HG03571 (cell line): ENCODE measurements at regions not wholly inside any gene's neighbourhood (a gene's known extent, or its start where the extent isn't known, plus 50 kb on each side); places are given as distances from the start of the nearest gene placed in this dataset.
A peak's percentile ranks its signal among the peaks of the same experiment; 100 is the strongest.
"Not testable (repeated sequence)": the region's sequence is repeated elsewhere in the genome, so short reads cannot be mapped to it uniquely, and the experiment has no call there.

Experiments
- ATAC-seq: cut with Tn5 transposase; IDR thresholded peaks from one replicate; pipeline ENCODE4 v1.9.1; 2021; ENCODE audit not compliant: unreplicated experiment

DNA sequence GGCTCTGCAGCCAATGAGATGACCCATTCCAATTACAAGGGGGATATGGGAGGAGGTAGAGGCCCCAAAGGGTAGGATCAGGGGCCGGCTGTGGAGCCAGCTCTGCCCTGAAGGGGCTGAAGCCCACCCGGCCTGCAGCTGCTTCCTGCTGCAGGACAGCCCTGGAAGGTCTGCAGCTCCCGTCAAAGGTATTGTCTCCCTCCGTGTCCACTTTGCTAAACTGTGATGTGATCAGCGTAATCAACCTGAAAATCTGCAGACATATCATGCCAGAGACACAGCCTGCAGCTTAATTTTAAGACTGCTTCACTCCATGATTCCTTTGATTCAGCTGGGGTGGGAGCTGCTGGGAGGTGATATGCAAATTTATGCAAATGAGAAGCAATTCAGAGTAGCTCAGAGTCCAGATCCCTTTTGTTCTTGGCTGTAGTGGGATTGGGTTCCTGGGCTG lies 90.7 kb downstream of the GADD45G start:
- ATAC-seq = no peak

DNA sequence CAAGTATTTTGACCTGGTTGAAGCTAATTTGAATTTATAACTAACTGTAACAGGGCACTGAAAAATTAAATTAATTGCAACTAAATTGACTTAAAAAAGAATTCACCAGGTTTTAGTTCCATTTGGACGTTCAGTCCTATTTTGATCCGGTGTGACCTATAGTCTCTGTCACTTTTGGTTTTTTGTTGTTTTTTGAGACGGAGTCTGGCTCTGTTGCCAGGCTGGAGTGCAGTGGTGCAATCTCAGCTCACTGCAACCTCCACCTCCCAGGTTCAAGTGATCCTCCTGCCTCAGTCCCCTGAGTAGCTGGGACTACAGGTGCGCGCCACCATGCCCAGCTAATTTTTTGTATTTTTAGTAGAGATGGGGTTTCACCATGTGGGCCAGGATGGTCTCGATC lies 91.2 kb downstream of the GADD45G start:
- not testable (repeated sequence) for ATAC-seq

DNA sequence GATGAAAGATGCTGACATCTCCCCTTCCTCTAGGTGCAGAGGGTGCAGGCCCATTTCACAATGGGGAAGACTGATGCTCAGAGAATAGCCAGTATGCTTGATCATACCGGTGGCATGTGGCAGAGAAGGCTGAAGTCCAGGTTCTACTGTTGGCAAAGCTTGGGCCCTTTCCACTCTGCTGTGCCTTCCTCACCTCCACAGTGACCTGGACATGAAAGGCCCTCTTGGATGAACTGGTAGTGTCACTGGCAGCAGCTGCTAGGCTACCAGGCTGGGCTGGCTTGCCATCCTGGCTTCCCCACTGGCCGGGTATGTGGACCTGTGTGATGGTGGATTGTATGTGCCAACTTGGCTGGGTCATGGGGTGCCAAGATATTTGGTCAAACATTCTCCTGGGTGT lies 92.0 kb downstream of the GADD45G start:
- no peak for ATAC-seq

DNA sequence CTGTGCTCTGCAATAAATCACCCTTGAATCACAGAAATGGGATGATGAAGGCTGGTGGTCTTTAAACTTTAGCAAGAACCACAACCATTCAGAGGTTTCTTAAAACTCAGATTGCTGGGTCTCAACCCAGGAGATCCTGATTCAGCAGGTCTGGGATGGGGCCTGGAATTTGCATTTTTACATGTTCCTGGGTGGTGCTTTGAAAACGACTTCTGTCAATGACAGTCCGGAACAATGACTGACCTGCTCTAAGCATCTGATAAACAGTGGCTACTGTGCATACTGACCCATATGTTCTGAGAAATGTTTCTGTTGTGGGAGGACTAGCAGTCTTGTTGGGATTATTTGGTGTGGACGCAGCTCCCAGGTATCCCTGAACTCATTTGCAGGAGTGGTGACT lies 92.7 kb downstream of the GADD45G start:
- no peak for ATAC-seq

DNA sequence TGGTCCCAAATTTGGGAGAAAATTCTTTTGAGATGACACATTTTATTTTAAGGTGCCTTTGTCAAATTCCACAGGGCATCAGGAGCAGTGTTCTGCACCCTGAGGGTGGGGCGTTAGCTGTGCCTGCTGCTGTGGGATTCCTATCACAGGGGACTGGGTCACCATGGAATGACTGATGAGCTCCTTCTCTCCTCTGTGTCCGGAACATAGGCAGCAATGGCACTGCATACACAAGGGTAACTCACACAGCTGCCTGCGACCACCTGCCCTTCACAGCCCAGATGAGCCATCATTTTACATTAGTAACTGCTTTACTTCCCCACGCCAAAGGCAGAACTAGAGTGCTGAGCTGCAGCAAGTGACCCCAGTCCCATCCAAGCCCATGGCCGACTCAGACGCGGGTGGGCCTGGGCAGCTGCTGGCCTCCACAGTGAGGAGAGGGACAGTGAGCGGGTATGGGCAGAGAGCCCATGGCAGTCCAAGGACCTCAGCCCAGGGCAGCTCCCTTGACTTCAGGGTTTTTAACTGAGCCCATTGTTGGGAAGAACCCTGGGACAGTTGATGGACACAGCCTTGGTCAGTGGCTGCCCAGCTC lies 93.7 kb downstream of the GADD45G start:
- no peak for ATAC-seq

DNA sequence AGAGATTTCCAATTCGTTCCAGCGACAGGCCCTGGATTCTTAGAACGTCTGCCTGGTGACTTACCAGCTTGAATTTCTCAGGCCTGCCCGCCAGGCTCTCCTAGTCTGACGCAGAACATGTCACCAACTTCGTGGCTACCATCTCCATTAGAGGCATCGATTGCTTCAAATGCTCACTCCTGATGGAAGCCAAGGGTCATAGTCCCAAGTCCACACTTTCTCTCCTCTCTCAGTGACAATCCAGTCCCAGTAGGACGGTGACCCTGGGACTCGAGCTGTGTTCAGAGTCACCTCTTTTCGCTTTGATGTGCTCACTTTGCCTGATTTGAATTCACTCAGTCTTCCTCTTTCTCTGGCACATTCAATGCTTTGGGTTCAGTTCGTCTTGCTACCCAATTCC lies 94.8 kb downstream of the GADD45G start:
- ATAC-seq = no peak

DNA sequence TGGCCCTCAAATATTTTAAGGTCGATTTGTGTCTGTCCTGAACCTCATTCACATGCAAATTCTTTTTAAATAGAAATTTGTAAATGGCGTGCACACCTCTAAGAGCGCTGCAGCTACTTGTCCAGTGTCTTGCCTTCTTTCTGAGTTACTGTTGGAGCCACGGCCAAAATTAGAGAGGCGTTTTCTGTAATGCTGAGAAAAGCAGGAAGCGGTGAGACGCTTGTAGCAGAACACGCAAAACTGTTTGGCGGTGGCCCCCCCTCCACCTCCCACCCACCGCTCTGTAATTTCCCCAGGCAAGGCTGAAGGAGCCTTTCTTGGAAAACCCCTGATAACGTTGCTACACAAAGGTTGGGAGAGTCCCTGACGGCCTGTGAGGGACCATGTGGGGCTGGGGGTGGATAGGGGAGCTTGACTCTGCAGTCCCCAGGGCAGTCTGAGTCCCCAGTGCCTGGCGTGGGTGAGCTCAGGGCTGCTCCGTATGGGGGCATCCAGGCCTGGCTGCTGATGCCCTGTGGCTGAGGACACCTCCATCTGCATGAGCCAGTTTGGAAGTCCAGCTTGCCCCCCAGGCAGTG lies 96.5 kb downstream of the GADD45G start:
- ATAC-seq = peak; percentile 81

DNA sequence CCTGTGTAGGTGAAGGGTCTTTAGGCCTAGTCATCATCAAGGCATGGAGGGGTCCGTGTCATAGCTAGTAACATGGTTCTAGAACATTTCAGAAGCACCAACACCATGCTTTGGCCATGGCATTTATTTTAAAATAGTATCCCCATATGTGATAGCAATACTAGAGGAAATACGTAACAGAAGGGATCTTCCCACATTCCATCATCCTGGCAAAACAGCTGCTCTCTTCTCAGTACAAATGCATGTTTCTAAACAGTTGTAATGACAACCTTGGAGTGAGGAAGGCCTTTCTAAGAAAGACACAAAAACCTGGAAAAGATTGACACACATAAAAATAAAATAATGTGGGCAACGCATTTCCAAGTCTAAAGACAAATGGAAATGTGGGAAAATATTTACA lies 97.6 kb downstream of the GADD45G start:
- no peak for ATAC-seq

DNA sequence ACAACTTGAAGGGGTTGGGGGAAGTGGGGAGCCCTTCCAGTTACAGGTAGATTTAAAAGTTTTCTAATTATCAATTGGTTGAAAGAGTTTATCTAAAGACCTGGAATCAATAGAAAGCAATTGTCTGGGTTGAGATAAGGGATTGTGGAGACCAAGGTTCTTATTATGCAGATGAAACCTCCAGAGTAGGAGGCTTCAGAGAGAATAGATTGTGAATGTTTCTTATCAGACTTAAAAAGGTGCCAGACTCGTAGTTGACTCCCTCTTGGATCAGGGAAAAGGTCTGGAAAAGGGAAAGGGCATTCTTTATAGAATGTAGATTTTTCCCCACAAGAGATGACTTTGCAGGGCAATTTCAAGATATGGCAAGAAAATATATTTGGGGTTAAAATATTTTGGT lies 100.8 kb downstream of the GADD45G start:
- ATAC-seq = no peak

DNA sequence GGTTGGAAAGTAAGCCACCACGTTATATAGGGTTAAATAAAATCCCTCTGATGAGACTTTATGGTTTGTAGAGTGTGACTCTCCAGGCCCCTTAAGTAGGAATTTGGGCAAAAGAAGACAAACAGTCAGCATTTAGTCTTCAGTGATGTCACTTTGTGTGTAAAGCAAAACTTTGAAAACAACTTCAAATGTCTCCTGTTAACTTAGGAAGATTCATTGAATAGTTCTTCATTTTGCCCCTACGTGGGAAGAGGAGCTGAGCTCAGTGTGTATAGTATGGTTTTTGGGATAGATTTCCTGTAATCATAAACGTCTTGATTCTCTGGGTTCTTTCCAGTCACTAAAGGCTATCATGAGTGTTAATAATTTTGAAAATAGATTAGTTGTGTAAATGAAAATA lies 101.3 kb downstream of the GADD45G start:
- ATAC-seq = no peak

DNA sequence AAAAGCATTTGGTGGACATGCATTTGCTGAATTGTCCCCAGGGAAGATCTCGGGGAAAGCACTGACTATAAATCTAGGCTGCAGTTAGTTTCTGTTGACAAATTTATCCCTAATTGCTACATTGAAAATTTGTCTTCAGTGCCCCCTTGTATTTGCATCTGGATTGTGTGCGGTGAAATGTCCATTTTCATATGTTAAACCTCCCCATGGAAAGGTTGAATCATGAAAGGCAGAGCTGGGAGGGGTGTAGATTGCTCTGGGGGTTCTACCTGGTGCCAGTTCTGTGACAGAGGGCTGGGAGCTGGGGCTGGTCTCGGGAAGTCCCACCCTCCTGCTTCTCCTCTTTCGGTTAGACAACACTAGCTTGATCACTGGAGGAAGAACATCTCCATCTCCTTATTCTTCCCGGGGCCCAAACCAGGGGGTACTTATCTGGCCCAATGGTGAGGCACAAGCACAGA lies 101.9 kb downstream of the GADD45G start:
- no peak for ATAC-seq

DNA sequence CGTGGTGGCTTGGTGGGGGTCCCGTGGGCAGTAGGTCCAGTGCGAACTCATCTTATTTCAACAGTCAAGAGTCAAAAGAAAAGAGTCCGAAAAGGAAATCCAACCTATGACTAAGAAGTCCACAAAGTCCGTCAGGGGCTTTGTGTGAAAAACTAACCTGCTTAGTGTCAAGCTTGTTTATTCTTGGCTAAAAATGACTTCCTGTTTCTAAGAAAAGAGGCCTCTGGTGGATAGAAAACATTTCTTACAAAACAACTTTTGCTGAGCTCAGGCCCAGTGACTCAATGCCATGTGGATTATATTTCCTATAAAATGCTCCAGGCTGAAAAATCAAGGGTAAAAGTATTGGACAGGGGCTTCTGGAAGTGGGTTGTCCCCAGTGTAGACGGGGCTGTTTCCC lies 105.9 kb downstream of the GADD45G start:
- no peak for ATAC-seq

DNA sequence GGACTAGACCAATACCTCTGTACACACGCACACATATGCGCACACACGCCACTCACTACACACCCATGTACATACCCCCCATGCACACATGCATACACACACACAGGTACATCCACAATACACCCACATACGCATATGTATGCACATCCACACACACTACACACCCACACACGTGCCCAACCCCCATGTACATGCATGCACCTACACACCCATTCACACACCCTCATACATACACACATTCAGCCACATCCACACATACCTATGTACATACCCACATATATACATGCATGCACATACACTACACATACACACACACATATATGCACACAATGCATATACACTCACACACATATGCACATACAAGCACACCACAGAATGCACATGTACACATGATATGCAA lies 107.1 kb downstream of the GADD45G start:
- ATAC-seq = no peak

DNA sequence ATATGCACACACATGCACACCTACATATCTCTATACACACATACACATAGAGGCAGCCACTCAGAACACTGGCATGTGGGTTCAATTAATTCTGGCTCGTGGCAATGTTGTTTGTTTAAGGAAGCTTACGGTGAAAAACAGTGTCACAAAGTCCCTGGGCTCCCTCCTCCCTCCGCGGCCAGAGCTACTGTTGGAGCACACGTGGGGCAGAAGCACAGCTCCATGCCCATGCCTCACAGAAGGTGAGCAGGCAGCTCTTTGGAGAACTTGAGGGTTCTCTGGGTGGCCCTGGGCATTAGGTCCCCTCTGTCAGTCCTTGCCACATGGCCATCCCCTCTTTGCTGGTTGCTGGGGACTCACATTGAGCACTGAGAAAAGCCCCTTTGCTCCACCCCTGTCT lies 107.5 kb downstream of the GADD45G start:
- no peak for ATAC-seq

DNA sequence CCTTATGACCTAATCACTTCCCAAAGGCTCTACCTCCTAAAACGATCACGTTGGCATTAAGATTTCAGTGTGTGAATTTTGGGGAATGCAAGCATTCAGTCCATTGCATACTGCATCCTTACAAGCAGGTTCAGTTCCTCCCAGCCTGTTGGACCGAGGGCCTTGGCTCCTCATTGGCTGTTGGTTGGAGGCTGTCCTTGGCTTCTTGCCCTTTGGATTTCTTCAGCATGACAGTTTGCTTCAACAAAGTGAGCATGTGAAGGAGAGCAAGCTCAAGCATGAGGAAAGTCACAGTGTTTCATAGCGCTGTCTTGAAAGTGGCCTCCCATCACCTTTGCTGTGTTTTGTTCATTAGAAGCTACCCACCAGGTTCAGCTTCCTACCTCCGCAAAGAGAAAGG lies 109.5 kb downstream of the GADD45G start:
- no peak for ATAC-seq

DNA sequence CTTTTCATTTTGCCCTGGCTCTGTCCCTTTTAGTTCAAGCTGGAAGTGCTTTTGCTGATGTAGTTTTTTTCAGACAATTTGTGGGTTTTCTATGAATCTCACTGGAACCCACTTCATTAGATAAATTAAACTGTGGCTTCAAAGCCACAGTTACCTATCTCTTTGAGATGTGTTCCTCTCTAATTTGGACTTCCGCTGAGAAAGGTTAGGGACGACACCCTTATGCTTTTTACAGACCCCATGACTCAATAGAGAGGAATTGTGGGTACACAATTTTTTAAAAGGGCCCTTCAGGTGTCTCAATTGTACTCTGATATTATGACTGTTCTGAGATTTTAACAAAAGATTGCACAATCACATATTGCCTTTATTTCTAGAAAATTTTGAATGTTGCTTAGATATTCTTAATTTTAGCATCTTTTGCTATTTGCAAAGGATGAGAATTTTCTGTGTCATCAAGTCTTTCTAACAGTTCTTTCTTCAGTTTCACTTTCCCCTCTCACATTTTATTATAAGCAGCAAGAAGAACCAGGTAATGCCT lies 110.6 kb downstream of the GADD45G start:
- no peak for ATAC-seq

DNA sequence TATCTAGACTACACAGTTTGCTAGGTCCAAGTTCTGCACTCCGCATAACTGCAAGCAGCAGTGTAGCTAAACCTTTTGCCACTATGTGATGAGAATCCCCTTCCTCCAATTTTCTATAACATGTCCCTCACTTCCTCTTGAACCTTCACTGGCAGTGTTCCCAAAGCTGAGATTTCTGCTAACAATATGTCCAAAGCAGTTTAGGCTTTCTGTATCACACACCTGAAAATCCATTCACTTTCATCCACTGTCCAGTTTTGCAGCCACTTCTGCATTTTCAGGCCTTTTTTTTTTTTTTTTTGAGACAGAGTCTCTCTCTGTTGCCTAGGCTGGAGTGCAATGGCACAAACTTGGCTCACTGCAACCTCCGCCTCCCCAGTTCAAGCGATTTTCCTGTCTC lies 111.1 kb downstream of the GADD45G start:
- no peak for ATAC-seq

DNA sequence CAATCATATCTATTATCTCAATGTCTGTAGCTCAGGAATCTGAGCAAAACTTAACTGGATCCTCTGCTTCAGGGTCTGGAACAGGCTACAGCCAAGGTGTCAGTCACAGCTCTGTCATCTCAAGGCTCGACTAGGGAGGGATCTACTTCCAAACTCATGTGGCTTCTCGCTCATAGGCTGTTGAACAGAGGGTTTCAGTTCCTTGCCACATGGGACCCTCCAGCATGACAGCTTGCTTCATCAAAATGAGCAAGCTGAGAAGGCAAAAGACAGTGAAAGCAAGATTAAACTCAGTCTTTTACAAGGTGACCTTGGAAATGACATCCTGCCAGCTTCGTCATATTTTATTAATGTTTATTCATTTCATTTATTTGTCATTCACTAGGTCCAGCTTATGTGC lies 111.7 kb downstream of the GADD45G start:
- ATAC-seq = no peak

DNA sequence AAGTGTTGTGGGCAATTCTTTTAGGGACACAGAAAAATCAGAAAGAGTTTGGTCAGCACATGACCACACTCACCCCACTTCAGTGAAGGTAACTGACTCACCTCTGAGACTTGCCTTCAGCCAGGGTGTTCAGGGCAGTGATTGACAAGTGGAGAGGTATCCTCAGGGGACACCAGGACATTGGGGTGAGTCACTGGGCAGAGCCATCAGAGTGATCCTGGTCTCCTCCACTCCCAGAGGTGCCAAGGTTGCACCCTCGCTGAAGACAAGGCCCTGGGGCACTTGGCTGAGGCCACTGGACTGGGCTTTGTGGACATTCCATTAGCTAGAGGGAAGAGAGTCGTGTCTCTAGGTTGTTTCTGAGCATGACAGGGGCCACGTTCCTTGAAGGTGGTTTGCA lies 113.4 kb downstream of the GADD45G start:
- no peak for ATAC-seq

DNA sequence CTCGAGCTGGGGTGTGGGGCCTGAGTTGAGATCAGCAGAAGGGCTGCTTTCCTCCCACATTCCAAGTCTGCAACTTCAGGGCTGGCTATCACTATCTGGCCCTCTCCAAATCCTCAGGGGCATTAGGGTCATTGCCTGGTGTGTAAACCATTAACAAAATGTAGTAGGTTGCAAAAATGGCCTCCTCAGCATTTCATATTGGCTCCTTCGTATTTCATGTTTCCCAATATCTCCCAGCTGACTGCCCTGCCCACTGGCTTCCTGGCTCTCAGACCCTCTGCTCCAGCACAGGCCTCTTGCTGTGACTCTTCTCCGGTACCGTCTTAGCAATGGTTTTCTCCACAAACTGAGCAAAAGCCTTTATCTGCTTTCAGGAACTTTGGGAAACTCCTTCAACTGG lies 113.8 kb downstream of the GADD45G start:
- ATAC-seq = no peak

DNA sequence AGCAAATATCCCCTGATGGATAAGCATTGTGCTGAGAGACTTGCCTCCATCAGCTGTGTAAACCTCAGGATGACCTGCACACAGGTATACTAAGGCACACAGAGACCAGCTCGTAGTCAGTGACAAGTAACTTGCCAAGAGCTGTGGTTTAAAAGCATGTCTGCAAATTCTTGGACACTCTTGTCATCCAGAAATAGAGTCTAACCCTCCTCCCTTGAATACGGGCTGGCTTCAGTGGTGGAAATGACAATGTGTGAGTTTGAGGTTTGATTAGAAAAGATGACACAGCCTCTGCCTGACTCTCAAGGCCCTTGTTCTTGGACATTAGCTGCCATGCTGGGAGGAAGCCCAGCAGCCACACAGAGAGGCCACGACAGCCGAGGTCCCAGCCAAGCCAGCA lies 114.4 kb downstream of the GADD45G start:
- ATAC-seq = no peak

DNA sequence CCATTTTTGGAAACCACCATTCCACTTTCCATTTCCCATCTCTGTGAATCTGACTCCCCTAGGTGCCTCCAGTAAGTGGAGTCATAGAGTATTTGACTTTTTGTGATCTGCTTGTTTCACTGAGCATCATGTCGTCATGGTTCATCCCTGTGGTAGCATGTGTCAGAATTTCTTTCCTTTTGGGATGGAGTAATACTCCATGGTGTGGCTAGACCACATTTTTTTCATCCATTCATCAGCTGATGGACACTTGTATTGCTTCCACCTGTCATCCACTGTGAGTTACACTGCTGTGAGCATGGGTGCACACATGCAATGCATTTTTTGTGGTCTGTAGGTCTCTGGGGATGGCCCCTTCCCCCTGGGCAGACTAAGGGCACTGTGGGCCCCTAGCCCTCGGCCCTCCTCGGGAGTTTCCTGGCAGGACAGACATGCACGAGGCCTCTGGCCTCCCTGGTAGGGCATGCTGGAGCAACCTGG lies 115.9 kb downstream of the GADD45G start:
- ATAC-seq = no peak
